SK-N-SH treated with all-trans-retinoic acid at 6 μM for 48 hours (cell line): ENCODE measurements at regions not wholly inside any gene's neighbourhood (a gene's known extent, or its start where the extent isn't known, plus 50 kb on each side); places are given as distances from the start of the nearest gene placed in this dataset.

ENCODE experiments used
- TCF4 ChIP-seq: fragments of 250-450 bp; sonication (Bioruptor Pico); IDR thresholded peaks from 2 replicates; pipeline ENCODE4 v1.8.0; 2021; ENCODE audit warnings: mild to moderate bottlenecking, moderate library complexity, borderline replicate concordance
- ZFP30 ChIP-seq: fragments of 450-650 bp; formaldehyde crosslinking; IDR thresholded peaks from 2 replicates; pipeline ENCODE4 v1.5.0; 2022; ENCODE audit warnings: mild to moderate bottlenecking, moderate library complexity
- ZNF565 ChIP-seq: fragments of 450-650 bp; formaldehyde crosslinking; conservative IDR thresholded peaks from 2 replicates; pipeline ENCODE4 v1.5.0; 2020; ENCODE audit warnings: low read depth, mild to moderate bottlenecking, moderate library complexity
- TF ChIP-seq, protein P1 (sequence below): fragments of 250-450 bp; sonication (Bioruptor Pico); IDR thresholded peaks from 2 replicates; pipeline ENCODE4 v1.8.0; 2021; ENCODE audit warnings: low read depth, mild to moderate bottlenecking, moderate library complexity, borderline replicate concordance

DNA sequence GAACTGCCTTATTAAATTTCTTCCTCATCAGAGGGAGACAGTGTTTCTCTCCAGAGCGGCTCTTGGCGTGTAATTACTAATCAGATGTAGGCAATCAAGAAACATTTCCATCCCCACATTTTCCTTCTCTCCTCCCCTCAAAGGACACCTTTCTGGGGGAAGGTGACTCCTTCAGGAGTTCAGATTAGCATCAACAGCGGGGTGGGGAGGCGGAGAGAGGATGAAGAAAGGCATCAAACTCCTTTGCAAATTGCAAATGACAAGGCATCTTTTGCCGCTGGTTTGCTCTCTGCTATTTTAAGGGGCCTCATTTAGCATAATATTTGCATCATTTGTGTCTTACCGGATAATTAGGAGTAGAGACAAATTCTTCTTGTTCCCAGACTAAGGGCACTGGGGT, 231.7 kb upstream of the SRRM4 start:
- no peak for TF ChIP-seq ZNF565 (CRISPR knock-in tag)
- TF ChIP-seq, protein P1, sequence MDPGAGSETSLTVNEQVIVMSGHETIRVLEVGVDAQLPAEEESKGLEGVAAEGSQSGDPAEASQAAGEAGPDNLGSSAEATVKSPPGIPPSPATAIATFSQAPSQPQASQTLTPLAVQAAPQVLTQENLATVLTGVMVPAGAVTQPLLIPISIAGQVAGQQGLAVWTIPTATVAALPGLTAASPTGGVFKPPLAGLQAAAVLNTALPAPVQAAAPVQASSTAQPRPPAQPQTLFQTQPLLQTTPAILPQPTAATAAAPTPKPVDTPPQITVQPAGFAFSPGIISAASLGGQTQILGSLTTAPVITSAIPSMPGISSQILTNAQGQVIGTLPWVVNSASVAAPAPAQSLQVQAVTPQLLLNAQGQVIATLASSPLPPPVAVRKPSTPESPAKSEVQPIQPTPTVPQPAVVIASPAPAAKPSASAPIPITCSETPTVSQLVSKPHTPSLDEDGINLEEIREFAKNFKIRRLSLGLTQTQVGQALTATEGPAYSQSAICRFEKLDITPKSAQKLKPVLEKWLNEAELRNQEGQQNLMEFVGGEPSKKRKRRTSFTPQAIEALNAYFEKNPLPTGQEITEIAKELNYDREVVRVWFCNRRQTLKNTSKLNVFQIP, result no peak
- TF ChIP-seq TCF4 (CRISPR knock-in tag), result no peak
- TF ChIP-seq ZFP30 (CRISPR knock-in tag), result no peak
